ENCODE measurements at regions not wholly inside any gene's neighbourhood (a gene's known extent, or its start where the extent isn't known, plus 50 kb on each side); places are given as distances from the start of the nearest gene placed in this dataset.

GRCh38 chr6:48894469-48894868 lies 568.6 kb downstream of the MMUT start:
- H3K4me3 ChIP-seq (ENCODE audit: low read depth, low read length) = no peak overlapping the region
- no peak for TF ChIP-seq CTCF (IDR thresholded peaks at IDR 0.05; ENCODE audit: low read depth, low read length)
- no peak for DNase-seq (ENCODE audit: low read depth, low spot score)
- in situ Hi-C loops (cut with HindIII; ENCODE audit: low sequenced_read_pairs) = no loop called here

DNA sequence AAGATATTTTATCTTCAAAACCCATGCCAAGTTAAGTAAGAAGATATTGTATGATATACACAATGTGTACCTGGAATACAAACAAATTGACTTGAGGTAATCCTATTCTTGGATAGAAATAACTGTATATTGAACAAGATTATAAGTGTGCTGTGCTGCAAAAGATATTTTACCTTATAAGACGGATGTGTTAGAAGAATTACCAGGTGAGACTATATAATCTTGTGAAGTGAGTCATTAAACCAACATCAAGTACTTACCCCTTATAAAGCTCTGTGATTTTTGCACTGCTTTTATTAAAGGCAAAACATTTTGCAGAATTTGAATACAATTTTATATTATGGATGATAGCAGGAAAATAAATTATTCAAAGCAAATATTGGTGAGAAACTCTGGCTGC lies 570.0 kb downstream of the MMUT start:
- TF ChIP-seq CTCF (IDR thresholded peaks at IDR 0.05; ENCODE audit: low read depth, low read length) = no peak
- in situ Hi-C loops (cut with HindIII; ENCODE audit: low sequenced_read_pairs) = no loop called here
- no peak for DNase-seq (ENCODE audit: low read depth, low spot score)
- no peak overlapping the region for H3K4me3 ChIP-seq (ENCODE audit: low read depth, low read length)

DNA sequence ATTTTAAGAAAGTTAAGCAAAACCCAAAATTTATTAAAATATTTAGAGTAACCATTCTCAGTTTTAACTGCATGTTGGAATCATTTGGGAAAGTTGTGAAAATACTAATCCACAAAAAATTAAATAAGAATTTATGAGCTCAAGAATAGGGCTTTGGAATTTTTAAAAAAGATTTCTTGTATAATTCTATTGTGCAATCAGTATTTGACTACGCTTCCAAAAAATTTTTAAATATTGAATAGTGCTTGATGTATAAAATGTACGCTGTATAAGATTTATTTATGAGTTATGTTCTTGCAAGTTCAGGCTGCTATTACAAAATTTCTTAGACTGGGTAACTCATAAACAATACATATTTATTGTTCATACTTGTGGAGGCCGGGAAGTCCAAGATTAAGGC lies 571.7 kb downstream of the MMUT start:
- H3K4me3 ChIP-seq (ENCODE audit: low read depth, low read length) = no peak overlapping the region
- DNase-seq (ENCODE audit: low read depth, low spot score) = no peak
- no peak for TF ChIP-seq CTCF (IDR thresholded peaks at IDR 0.05; ENCODE audit: low read depth, low read length)
- in situ Hi-C loops (cut with HindIII; ENCODE audit: low sequenced_read_pairs) = no loop called here

- in situ Hi-C loops (cut with HindIII; ENCODE audit: low sequenced_read_pairs) = no loop called here
- DNase-seq (ENCODE audit: low read depth, low spot score) = no peak
- no peak overlapping the region for H3K4me3 ChIP-seq (ENCODE audit: low read depth, low read length)
- TF ChIP-seq CTCF (IDR thresholded peaks at IDR 0.05; ENCODE audit: low read depth, low read length) = no peak
These were observed 573.6 kb downstream of the MMUT start for GRCh38 chr6:48889429-48889828.

DNA sequence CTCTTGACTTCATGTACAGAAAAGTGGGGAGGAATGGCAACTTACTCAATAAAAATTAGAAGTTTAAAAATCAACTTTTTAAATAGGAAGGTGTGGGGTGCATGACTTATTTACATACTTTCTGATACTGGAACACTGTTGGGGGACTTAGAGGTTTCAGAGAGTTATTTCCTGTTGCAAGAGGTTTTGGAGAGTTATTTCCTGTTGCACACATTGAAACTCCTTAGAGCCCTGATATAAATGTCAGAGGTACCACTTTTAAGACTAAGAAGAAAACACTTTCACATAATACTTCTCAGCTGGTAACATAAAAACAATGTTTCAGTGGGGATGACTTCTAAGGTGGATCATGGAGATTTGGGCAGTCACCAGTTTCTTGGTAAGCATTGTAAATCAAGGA lies 579.9 kb downstream of the MMUT start:
- H3K4me3 ChIP-seq (ENCODE audit: low read depth, low read length) = no peak overlapping the region
- in situ Hi-C loops (cut with HindIII; ENCODE audit: low sequenced_read_pairs) = no loop called here
- no peak for TF ChIP-seq CTCF (IDR thresholded peaks at IDR 0.05; ENCODE audit: low read depth, low read length)
- DNase-seq (ENCODE audit: low read depth, low spot score) = no peak

GRCh38 chr6:48881551-48881950 lies 581.5 kb downstream of the MMUT start:
- no peak for DNase-seq (ENCODE audit: low read depth, low spot score)
- in situ Hi-C loops (cut with HindIII; ENCODE audit: low sequenced_read_pairs) = no loop called here
- TF ChIP-seq CTCF (IDR thresholded peaks at IDR 0.05; ENCODE audit: low read depth, low read length) = no peak
- no peak overlapping the region for H3K4me3 ChIP-seq (ENCODE audit: low read depth, low read length)

DNA sequence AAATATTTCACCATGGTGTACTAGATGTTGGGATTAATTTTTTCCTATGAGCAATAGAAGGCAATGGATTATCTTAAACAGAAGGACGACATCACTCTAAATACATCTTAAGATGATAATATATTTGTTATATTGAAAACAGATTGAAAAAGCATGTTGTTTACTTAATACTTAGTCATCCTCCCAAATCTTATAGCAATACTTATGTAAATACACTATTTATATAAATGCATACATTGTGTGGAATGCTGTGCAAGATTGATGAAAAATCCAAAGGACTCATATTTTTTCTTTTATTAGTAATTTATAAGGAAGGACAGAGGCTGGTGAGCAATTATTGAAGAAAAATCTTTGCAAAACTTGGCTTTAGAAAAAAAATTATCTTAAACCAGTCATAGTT lies 593.5 kb downstream of the MMUT start:
- no peak for DNase-seq (ENCODE audit: low read depth, low spot score)
- in situ Hi-C loops (cut with HindIII; ENCODE audit: low sequenced_read_pairs) = no loop called here
- TF ChIP-seq CTCF (IDR thresholded peaks at IDR 0.05; ENCODE audit: low read depth, low read length) = no peak

More for the DNA sequence above, 593.5 kb downstream of the MMUT start:
- no peak overlapping the region for H3K4me3 ChIP-seq (ENCODE audit: low read depth, low read length)

All from astrocyte of the spinal cord (primary cell).